ENCODE measurements at regions not wholly inside any gene's neighbourhood (a gene's known extent, or its start where the extent isn't known, plus 50 kb on each side); places are given as distances from the start of the nearest gene placed in this dataset.

DNA sequence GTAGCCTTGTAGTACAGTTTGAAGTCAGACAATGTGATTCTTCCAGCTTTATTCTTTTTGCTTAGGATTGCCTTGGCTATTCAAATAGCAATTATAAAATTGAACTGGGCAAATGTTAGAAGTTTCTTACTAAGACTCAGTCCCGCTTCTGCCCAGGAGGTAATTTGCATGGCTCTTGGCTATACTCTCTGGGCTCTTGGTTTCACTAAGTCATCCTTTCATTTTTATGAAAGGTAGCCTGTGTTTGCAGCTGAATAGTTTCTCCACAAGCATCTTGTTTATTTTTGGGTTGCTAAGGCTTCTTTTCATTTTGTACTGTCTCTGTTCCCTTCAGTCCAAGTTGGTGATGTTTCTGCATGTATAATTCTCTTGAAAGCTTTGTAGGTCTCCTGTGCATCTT lies 340.6 kb downstream of the SH2D4B start:
- TF ChIP-seq POLR2A (IDR thresholded peaks at IDR 0.05) = no peak
- TF ChIP-seq, protein P1, sequence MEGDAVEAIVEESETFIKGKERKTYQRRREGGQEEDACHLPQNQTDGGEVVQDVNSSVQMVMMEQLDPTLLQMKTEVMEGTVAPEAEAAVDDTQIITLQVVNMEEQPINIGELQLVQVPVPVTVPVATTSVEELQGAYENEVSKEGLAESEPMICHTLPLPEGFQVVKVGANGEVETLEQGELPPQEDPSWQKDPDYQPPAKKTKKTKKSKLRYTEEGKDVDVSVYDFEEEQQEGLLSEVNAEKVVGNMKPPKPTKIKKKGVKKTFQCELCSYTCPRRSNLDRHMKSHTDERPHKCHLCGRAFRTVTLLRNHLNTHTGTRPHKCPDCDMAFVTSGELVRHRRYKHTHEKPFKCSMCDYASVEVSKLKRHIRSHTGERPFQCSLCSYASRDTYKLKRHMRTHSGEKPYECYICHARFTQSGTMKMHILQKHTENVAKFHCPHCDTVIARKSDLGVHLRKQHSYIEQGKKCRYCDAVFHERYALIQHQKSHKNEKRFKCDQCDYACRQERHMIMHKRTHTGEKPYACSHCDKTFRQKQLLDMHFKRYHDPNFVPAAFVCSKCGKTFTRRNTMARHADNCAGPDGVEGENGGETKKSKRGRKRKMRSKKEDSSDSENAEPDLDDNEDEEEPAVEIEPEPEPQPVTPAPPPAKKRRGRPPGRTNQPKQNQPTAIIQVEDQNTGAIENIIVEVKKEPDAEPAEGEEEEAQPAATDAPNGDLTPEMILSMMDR (IDR thresholded peaks at IDR 0.05) = no peak
- no peak for TF ChIP-seq EP300 (IDR thresholded peaks at IDR 0.05)
